DND-41 (cell line): ENCODE measurements at regions not wholly inside any gene's neighbourhood (a gene's known extent, or its start where the extent isn't known, plus 50 kb on each side); places are given as distances from the start of the nearest gene placed in this dataset.

Experiments used
- ATAC-seq: fragments of 200-7000 bp; cut with Tn5 transposase; 3 replicates; pipeline ENCODE4 v1.9.1; 2021; ENCODE audit warnings: low read depth; ENCODE audit not compliant: insufficient read depth
- DNase-seq: peaks from one replicate; pipeline ENCODE4 v3.0.0-alpha.2; 2020
- H2AFZ ChIP-seq: 2 replicates; pipeline ENCODE4 v1.6.0; 2012; ENCODE audit warnings: low read depth, low read length
- H3K27ac ChIP-seq: 2 replicates; pipeline ENCODE4 v1.5.1; 2012; ENCODE audit warnings: low read length, inconsistent platforms
- H3K27me3 ChIP-seq: fragments of 200-600 bp; sonication (generic); 2 replicates; pipeline ENCODE4 v1.6.0; 2012; ENCODE audit warnings: low read length, mild to moderate bottlenecking, inconsistent platforms; ENCODE audit not compliant: insufficient read depth, poor library complexity
- H3K36me3 ChIP-seq: 2 replicates; pipeline ENCODE4 v1.5.1; 2012; ENCODE audit warnings: low read length, inconsistent platforms; ENCODE audit not compliant: insufficient read depth
- H3K4me1 ChIP-seq: 2 replicates; pipeline ENCODE4 v1.5.1; 2012; ENCODE audit warnings: mild to moderate bottlenecking, low read length; ENCODE audit not compliant: insufficient read depth
- H3K4me2 ChIP-seq: 2 replicates; pipeline ENCODE4 v1.6.0; 2012; ENCODE audit warnings: mild to moderate bottlenecking, moderate library complexity, low read length, inconsistent platforms; ENCODE audit not compliant: insufficient read depth
- H3K4me3 ChIP-seq, 2 experiments: fragments of 200-600 bp in 1 of 2; shearing (Covaris generic) in 1 of 2; 2 replicates each; pipeline ENCODE4 v1.5.1; 2012 to 2016; ENCODE audit warnings: inconsistent platforms in 2 of 2, low read length in 2 of 2, mild to moderate bottlenecking in 2 of 2, low read depth in 1 of 2, moderate library complexity in 1 of 2
- H3K79me2 ChIP-seq: 2 replicates; pipeline ENCODE4 v1.6.0; 2012; ENCODE audit warnings: low read length, inconsistent platforms; ENCODE audit not compliant: insufficient read depth
- H3K9ac ChIP-seq: 2 replicates; pipeline ENCODE4 v1.6.0; 2012; ENCODE audit warnings: low read depth, mild to moderate bottlenecking, inconsistent platforms, low read length, moderate library complexity
- H3K9me3 ChIP-seq: 2 replicates; pipeline ENCODE4 v1.5.1; 2012; ENCODE audit warnings: low read length, moderate library complexity, mild to moderate bottlenecking, inconsistent platforms; ENCODE audit not compliant: insufficient read depth, severe bottlenecking
- H4K20me1 ChIP-seq: 2 replicates; pipeline ENCODE4 v1.6.0; 2012; ENCODE audit warnings: low read length; ENCODE audit not compliant: insufficient read depth
- CTCF ChIP-seq: IDR thresholded peaks from 2 replicates; pipeline ENCODE4 v1.5.1; 2012; ENCODE audit warnings: borderline replicate concordance, low read length, moderate library complexity, mild to moderate bottlenecking; ENCODE audit not compliant: poor library complexity, severe bottlenecking; ENCODE audit errors: extremely low read depth
- EZH2 ChIP-seq: IDR thresholded peaks from 3 replicates; pipeline ENCODE4 v1.6.1; 2012; ENCODE audit warnings: borderline replicate concordance, low read depth, mild to moderate bottlenecking, moderate library complexity, low read length, inconsistent platforms; ENCODE audit not compliant: severe bottlenecking

DNA sequence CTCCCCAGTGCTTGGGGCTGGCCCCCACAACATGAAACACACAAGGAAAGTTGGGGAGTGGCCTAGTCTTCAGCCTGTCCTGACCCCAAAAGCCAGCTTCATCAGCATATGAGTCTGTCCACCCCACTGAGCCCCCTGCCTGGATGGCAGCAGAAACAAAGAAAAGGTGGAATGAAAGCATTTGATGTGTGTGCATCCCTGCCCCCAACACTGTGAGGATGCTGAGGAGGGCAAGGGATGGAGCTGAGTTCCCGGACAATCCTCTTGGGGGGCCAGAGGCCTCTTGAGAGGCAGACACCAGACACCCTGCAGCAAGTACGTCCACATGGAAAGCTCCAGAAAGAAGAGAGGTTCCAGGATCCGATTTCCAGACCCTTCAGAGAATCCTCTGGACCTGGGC lies 113.5 kb upstream of the PPP1R26 start:
- DNase-seq: no peak
- Histone ChIP-seq H3K4me2 (no peak overlapping the region), H3K27ac (no peak overlapping the region), H3K9ac (no peak overlapping the region), H3K79me2 (no peaks in the 10 kb centered on the region), H4K20me1 (no peaks in the 10 kb centered on the region), H3K4me3 (no peak overlapping the region), H3K9me3 (no peaks in the 10 kb centered on the region), H3K27me3 (no peaks in the 10 kb centered on the region), H3K36me3 (no peaks in the 10 kb centered on the region), H2AFZ (no peak overlapping the region), H3K4me1 (no peaks in the 10 kb centered on the region)
- ATAC-seq: no peak
- TF ChIP-seq EZH2 (no peak), CTCF (no peak)

- Histone ChIP-seq H3K9me3 (no peaks in the 10 kb centered on the region), H3K27ac (no peak overlapping the region), H3K4me3 (no peak overlapping the region), H3K9ac (no peak overlapping the region), H3K4me1 (no peaks in the 10 kb centered on the region), H3K36me3 (no peaks in the 10 kb centered on the region), H3K79me2 (no peaks in the 10 kb centered on the region), H2AFZ (no peak overlapping the region), H4K20me1 (no peaks in the 10 kb centered on the region), H3K4me2 (no peak overlapping the region), H3K27me3 (no peaks in the 10 kb centered on the region)
- DNase-seq: no peak
- ATAC-seq: no peak
- TF ChIP-seq CTCF: no peak
- no peak for TF ChIP-seq EZH2
Observed at GRCh38 chr9:135369412-135369990, 110.1 kb upstream of the PPP1R26 start.

DNA sequence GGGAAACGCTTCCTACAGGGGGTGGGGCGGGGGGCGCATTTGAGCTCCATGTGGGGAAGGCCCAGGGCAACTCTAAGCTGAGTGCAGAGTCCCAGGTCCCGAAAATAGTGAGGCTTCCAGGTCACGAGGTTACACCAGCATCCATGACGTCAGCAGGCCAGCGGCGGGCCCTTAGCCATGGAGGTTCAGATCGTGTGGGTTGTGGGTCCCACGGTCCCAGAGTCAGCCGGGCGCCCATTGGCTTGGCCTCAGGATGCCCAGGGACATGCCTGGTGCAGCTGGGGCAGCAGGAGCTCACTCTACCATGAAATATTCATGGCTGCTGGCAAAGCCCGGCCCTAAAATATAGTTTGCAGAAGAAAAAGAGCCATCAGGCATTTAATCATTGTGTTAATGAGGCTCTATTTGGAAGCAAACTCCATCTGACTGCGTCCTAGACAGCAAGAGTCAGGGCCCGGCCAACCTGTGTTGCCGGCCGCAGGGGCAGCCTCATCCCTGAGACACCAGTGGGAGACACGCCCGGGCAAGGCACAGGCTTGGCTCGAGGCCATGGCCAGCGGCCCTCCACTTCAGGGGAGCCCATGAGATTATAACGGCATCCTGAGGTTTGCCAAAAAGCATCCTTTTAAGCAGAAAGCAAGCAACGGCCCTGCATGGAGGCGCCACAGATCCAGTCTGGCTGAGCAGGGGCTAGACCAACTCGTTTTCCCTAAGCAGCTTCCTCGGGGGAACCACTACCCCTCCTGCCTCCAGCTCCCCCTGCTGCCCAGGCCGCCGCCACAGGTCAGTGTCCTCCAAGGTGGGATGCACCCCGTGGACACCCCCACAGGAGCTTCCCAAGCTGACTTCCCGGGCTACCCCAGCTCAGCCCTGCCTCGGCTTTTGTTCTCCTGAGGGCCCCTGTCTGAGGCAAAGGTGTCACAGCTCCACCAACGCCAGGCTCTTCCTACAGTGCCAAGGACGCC lies 108.9 kb upstream of the PPP1R26 start:
- Histone ChIP-seq H3K27ac (no peak overlapping the region), H4K20me1 (no peaks in the 10 kb centered on the region), H2AFZ (no peak overlapping the region), H3K4me2 (no peak overlapping the region), H3K4me3 (no peak overlapping the region), H3K9me3 (no peaks in the 10 kb centered on the region), H3K9ac (no peak overlapping the region), H3K36me3 (no peaks in the 10 kb centered on the region), H3K27me3 (no peaks in the 10 kb centered on the region), H3K79me2 (no peaks in the 10 kb centered on the region), H3K4me1 (no peaks in the 10 kb centered on the region)
- TF ChIP-seq EZH2 (no peak), CTCF (no peak)
- no peak for DNase-seq
- no peak for ATAC-seq
